IMR-90 (cell line): ENCODE measurements at regions not wholly inside any gene's neighbourhood (a gene's known extent, or its start where the extent isn't known, plus 50 kb on each side); places are given as distances from the start of the nearest gene placed in this dataset.

ENCODE experiments used
- ATAC-seq: fragments of 200-7000 bp; cut with Tn5 transposase; 2 replicates; pipeline ENCODE4 v1.9.1; 2020; ENCODE audit warnings: low read depth, mild to moderate bottlenecking, moderate library complexity
- BruUV-seq: library from RNA; stranded (reverse); fragments of 400-500 nt; replicated peaks from 2 replicates; lab custom pipeline; 2021; lab: Mats Ljungman, UMichigan
- CTCF ChIA-PET: fragments of 300-600 bp; formaldehyde crosslinking; extraction: SDS; loops from one replicate; lab custom pipeline; 2021; ENCODE audit warnings: antibody characterized with exemption; lab: Yijun Ruan, JAX
- POLR2A ChIA-PET: fragments of 300-600 bp; sonication (Branson Sonifier 250); formaldehyde crosslinking; loops from one replicate; lab custom pipeline; 2022; ENCODE audit warnings: antibody characterized with exemption; ENCODE audit not compliant: unreplicated experiment; lab: Charles Lee
- DNase-seq: peaks from one replicate; pipeline ENCODE4 v3.0.0; 2013
- H2AFZ ChIP-seq: replicated peaks from 2 replicates; pipeline ENCODE3; 2013; ENCODE audit warnings: low read length, mild to moderate bottlenecking; ENCODE audit not compliant: poor library complexity
- H2AK5ac ChIP-seq: 2 replicates; pipeline ENCODE4 v1.6.1; 2013; ENCODE audit warnings: low read depth, low read length, inconsistent platforms
- H2AK9ac ChIP-seq: replicated peaks from 2 replicates; pipeline ENCODE3; 2013; ENCODE audit warnings: mild to moderate bottlenecking, low read depth, low read length, moderate library complexity; ENCODE audit not compliant: poor library complexity
- H2BK120ac ChIP-seq: 2 replicates; pipeline ENCODE4 v1.6.1; 2013; ENCODE audit warnings: low read depth, low read length, inconsistent platforms
- H2BK15ac ChIP-seq: 3 replicates; pipeline ENCODE4 v1.6.1; 2013; ENCODE audit warnings: low read depth, low read length, inconsistent platforms
- H2BK20ac ChIP-seq: 2 replicates; pipeline ENCODE4 v1.6.1; 2013; ENCODE audit warnings: low read depth, mild to moderate bottlenecking, inconsistent platforms, low read length, moderate library complexity
- H2BK5ac ChIP-seq: 2 replicates; pipeline ENCODE4 v1.6.1; 2013; ENCODE audit warnings: mild to moderate bottlenecking, low read depth, low read length, inconsistent platforms; ENCODE audit not compliant: poor library complexity, severe bottlenecking
- H3K14ac ChIP-seq: replicated peaks from 2 replicates; pipeline ENCODE4 v1.6.1; 2013; ENCODE audit warnings: low read depth, low read length, inconsistent platforms
- H3K18ac ChIP-seq: 2 replicates; pipeline ENCODE4 v1.6.1; 2013; ENCODE audit warnings: low read depth, low read length, control low read depth
- H3K23ac ChIP-seq: 2 replicates; pipeline ENCODE4 v1.6.1; 2013; ENCODE audit warnings: low read depth, low read length, inconsistent platforms
- H3K27ac ChIP-seq: 2 replicates; pipeline ENCODE4 v1.5.1; 2013; ENCODE audit warnings: mild to moderate bottlenecking, control low read depth, low read length; ENCODE audit not compliant: insufficient read depth
- H3K27me3 ChIP-seq: 2 replicates; pipeline ENCODE4 v1.6.1; 2013; ENCODE audit warnings: low read length; ENCODE audit not compliant: control insufficient read depth, insufficient read depth
- H3K36me3 ChIP-seq: 2 replicates; pipeline ENCODE4 v1.6.1; 2013; ENCODE audit warnings: low read length, mixed read lengths; ENCODE audit not compliant: control insufficient read depth, insufficient read depth
- H3K4ac ChIP-seq: 2 replicates; pipeline ENCODE4 v1.6.1; 2013; ENCODE audit warnings: low read depth, low read length, inconsistent platforms
- H3K4me1 ChIP-seq: 2 replicates; pipeline ENCODE4 v1.6.1; 2013; ENCODE audit warnings: low read length, mixed read lengths; ENCODE audit not compliant: control insufficient read depth, insufficient read depth
- H3K4me2 ChIP-seq: 2 replicates; pipeline ENCODE4 v1.6.1; 2013; ENCODE audit warnings: low read depth, mild to moderate bottlenecking, control low read depth, low read length, moderate library complexity
- H3K4me3 ChIP-seq: 2 replicates; pipeline ENCODE4 v1.5.1; 2013; ENCODE audit warnings: low read depth, mild to moderate bottlenecking, control low read depth, low read length, moderate library complexity; ENCODE audit not compliant: insufficient read depth
- H3K56ac ChIP-seq: 2 replicates; pipeline ENCODE4 v1.6.1; 2013; ENCODE audit warnings: low read length, inconsistent platforms; ENCODE audit not compliant: insufficient read depth; ENCODE audit errors: extremely low read depth
- H3K79me1 ChIP-seq, 2 experiments: 2 replicates each; pipeline ENCODE4 v1.6.1; 2013; ENCODE audit warnings: low read length in 2 of 2, inconsistent platforms in 1 of 2, low read depth in 1 of 2
- H3K9ac ChIP-seq: 2 replicates; pipeline ENCODE4 v1.6.1; 2013; ENCODE audit warnings: low read depth, low read length, control low read depth
- H3K9me1 ChIP-seq: 2 replicates; pipeline ENCODE4 v1.6.1; 2013; ENCODE audit warnings: low read length, inconsistent platforms; ENCODE audit not compliant: insufficient read depth
- H3K9me3 ChIP-seq: 2 replicates; pipeline ENCODE4 v1.6.1; 2013; ENCODE audit warnings: low read length; ENCODE audit not compliant: control insufficient read depth, insufficient read depth
- H4K20me1 ChIP-seq: 2 replicates; pipeline ENCODE4 v1.6.1; 2013; ENCODE audit warnings: low read length, inconsistent platforms; ENCODE audit not compliant: insufficient read depth
- H4K5ac ChIP-seq: 2 replicates; pipeline ENCODE4 v1.6.1; 2013; ENCODE audit warnings: mild to moderate bottlenecking, low read depth, low read length, control low read depth
- H4K8ac ChIP-seq, 2 experiments: 2 replicates each; pipeline ENCODE4 v1.6.1; 2013; ENCODE audit warnings: low read depth in 2 of 2, low read length in 2 of 2, control low read depth in 1 of 2, inconsistent platforms in 1 of 2
- H4K91ac ChIP-seq: 2 replicates; pipeline ENCODE4 v1.6.1; 2013; ENCODE audit warnings: low read depth, low read length, inconsistent platforms; ENCODE audit not compliant: insufficient read depth
- CEBPB ChIP-seq: IDR thresholded peaks from 2 replicates; pipeline ENCODE4 v1.6.1; 2012; ENCODE audit warnings: low read depth, low read length, improper control_type of control experiment
- FOS ChIP-seq: fragments of 150-350 bp; IDR thresholded peaks from 2 replicates; pipeline ENCODE4 v1.6.1; 2016; ENCODE audit warnings: low read depth, low read length
- NFE2L2 ChIP-seq: fragments of 150-350 bp; IDR thresholded peaks from 2 replicates; pipeline ENCODE4 v1.6.1; 2016; ENCODE audit warnings: low read depth, mild to moderate bottlenecking, low read length
- POLR2A ChIP-seq: IDR thresholded peaks from 2 replicates; pipeline ENCODE4 v1.6.1; 2012; ENCODE audit warnings: mild to moderate bottlenecking, low read depth, low read length
- SMC3 ChIP-seq: fragments of 150-350 bp; IDR thresholded peaks from 2 replicates; pipeline ENCODE4 v1.6.1; 2016; ENCODE audit warnings: low read depth, mild to moderate bottlenecking, antibody characterized with exemption, low read length, moderate library complexity
- WGBS, 2 experiments: methylation state at CpG; one replicate each; pipeline versions ENCODE4 v1.1.5 to v1.1.7; 2013; ENCODE audit warnings: missing lambda C conversion rate in 2 of 2; ENCODE audit not compliant: insufficient read length in 1 of 2; ENCODE audit errors: extremely low coverage in 2 of 2; 5-methylcytosine and 5-hydroxymethylcytosine counted together
- dilution Hi-C: fragments of 300-500 bp; cut with HindIII; formaldehyde crosslinking; loops from one replicate; pipeline ENCODE4 v1.14.3; 2018; ENCODE audit warnings: low sequenced_read_pairs; ENCODE audit not compliant: unreplicated experiment
- in situ Hi-C: fragments of 300-500 bp; cut with MboI; formaldehyde crosslinking; loops from 3 replicates; pipeline ENCODE4 v1.14.3; 2019; ENCODE audit warnings: low sequenced_read_pairs, inconsistent platforms, mixed read lengths
- intact Hi-C: fragments of 100-400 bp; cut with micrococcal nuclease; formaldehyde crosslinking; loops from 2 replicates; pipeline ENCODE4 v1.10.0; 2022

DNA sequence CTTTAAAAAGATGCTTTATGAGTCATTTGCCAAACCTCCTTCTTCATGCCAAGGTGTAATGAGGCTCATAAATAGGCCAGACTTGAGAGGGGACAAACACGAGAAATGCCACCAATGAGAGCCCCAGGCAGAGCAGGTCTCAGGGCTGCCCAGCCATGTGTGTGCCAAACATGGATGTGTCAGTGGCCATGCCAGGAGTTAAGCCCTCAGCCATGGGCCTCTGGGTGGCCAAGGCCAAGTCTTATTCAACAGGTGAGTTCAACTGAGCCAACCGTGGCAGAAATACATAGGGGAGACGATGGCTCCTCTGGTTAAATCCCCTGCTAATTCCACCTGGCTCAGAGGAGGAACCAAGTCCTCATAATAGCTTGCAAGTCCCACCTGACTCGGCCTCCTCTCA, 358.8 kb downstream of the PREX1 start:
- Histone ChIP-seq H3K9me3 (no peaks in the 10 kb centered on the region), H4K20me1 (no peaks in the 10 kb centered on the region), H4K91ac (no peak overlapping the region), H2AFZ (no peak overlapping the region), H4K5ac (no peak overlapping the region), H3K79me1 (no peaks in the 10 kb centered on the region), H2AK5ac (no peak overlapping the region), H3K36me3 (no peaks in the 10 kb centered on the region), H3K9ac (no peak overlapping the region), H3K27ac (no peak overlapping the region), H3K4ac (no peak overlapping the region), H2BK20ac (no peak overlapping the region), H3K4me2 (no peak overlapping the region), H4K8ac (no peak overlapping the region), H2AK9ac (no peak overlapping the region), H2BK5ac (no peak overlapping the region), H3K27me3 (no peaks in the 10 kb centered on the region; the same call in 1 of the 2 replicates), H3K18ac (no peak overlapping the region), H3K14ac (no peak overlapping the region), H2BK120ac (no peak overlapping the region), H3K9me1 (no peaks in the 10 kb centered on the region), H2BK15ac (no peak overlapping the region), H3K56ac (no peak overlapping the region), H3K23ac (no peak overlapping the region), H3K4me1 (no peaks in the 10 kb centered on the region), H3K4me3 (no peak overlapping the region)
- 58% methylated on average over 2 of the region's 4 CpGs; no CpG with 5 or more reads in 1 of the 2 experiments for WGBS, 2 experiments
- POLR2A ChIA-PET = no interaction called here
- dilution Hi-C loops = no loop called here
- no TSS peak for BruUV-seq
- intact Hi-C loops = no loop called here
- ATAC-seq (no peak), DNase-seq (no peak)
- CTCF ChIA-PET = no interaction called here
- in situ Hi-C loops = no loop called here
- TF ChIP-seq CEBPB (no peak), POLR2A (no peak), NFE2L2 (no peak), FOS (no peak), SMC3 (no peak)
